Mucosa of descending colon (tissue), 3 donors: ENCODE measurements at regions not wholly inside any gene's neighbourhood (a gene's known extent, or its start where the extent isn't known, plus 50 kb on each side); places are given as distances from the start of the nearest gene placed in this dataset.

Experiments
- ATAC-seq: fragments of 200-7000 bp; cut with Tn5 transposase; one replicate; pipeline ENCODE4 v1.9.1; 2020; ENCODE audit warnings: mild to moderate bottlenecking, moderate library complexity
- DNase-seq, 3 donors: peaks; one replicate each; pipeline ENCODE4 v3.0.0-alpha.2; 2020
- H3K36me3 ChIP-seq: fragments of 200-600 bp; one replicate; pipeline ENCODE4 v1.8.0; 2021; ENCODE audit warnings: low read depth, mild to moderate bottlenecking
- H3K4me1 ChIP-seq: fragments of 200-600 bp; one replicate; pipeline ENCODE4 v1.8.0; 2021; ENCODE audit warnings: low read depth, mild to moderate bottlenecking
- H3K4me3 ChIP-seq: fragments of 200-600 bp; one replicate; pipeline ENCODE4 v1.8.0; 2021; ENCODE audit warnings: mild to moderate bottlenecking
- H3K9me3 ChIP-seq: fragments of 200-600 bp; one replicate; pipeline ENCODE4 v1.8.0; 2021; ENCODE audit warnings: mild to moderate bottlenecking
- intact Hi-C, 2 donors: fragments of 100-400 bp; cut with DNase I in 1 of 2; cut with micrococcal nuclease in 1 of 2; formaldehyde crosslinking; loops; one replicate each; pipeline versions ENCODE4 v1.11.0 to v1.11.1; 2022; cut with DNase I, micrococcal nuclease
- TF ChIP-seq, protein P1 (sequence below): fragments of 200-600 bp; IDR thresholded peaks from one replicate; pipeline ENCODE4 v1.8.0; 2022; ENCODE audit warnings: antibody characterized with exemption, mild to moderate bottlenecking
- donor health status: DM: no; HTN: no; CAD: no; lungs with moderate emphysema.
- donor health status: DM: no; HTN: no; CAD: no.
- donor health status: DM: no; HTN: yes; CAD: no.

DNA sequence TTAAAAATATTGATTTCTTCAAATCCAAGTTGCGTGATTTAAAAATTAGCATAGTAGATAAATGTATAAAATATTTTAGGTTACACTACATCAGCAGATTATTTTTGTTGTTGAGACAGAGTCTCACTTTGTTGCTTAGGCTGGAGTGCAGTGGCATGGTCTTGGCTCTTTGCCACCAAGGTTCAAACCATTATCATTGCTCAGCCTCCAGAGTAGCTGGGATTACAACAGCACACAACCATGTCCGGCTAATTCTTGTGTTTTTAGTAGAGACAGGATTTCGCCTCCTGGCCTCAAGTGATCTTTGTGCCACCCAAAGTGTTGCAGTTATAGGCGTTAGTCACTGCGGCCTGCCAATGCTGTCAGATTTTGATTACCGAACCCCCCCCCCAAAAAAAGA lies 1390.5 kb upstream of the TENM3 start:
- Histone ChIP-seq H3K9me3 (no peaks in the 10 kb centered on the region), H3K4me3 (no peak overlapping the region), H3K36me3 (no peaks in the 10 kb centered on the region), H3K4me1 (no peaks in the 10 kb centered on the region)
- no peak for ATAC-seq
- DNase-seq: no peak
- intact Hi-C loops: no loop called here
- TF ChIP-seq, protein P1, sequence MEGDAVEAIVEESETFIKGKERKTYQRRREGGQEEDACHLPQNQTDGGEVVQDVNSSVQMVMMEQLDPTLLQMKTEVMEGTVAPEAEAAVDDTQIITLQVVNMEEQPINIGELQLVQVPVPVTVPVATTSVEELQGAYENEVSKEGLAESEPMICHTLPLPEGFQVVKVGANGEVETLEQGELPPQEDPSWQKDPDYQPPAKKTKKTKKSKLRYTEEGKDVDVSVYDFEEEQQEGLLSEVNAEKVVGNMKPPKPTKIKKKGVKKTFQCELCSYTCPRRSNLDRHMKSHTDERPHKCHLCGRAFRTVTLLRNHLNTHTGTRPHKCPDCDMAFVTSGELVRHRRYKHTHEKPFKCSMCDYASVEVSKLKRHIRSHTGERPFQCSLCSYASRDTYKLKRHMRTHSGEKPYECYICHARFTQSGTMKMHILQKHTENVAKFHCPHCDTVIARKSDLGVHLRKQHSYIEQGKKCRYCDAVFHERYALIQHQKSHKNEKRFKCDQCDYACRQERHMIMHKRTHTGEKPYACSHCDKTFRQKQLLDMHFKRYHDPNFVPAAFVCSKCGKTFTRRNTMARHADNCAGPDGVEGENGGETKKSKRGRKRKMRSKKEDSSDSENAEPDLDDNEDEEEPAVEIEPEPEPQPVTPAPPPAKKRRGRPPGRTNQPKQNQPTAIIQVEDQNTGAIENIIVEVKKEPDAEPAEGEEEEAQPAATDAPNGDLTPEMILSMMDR: no peak

DNA sequence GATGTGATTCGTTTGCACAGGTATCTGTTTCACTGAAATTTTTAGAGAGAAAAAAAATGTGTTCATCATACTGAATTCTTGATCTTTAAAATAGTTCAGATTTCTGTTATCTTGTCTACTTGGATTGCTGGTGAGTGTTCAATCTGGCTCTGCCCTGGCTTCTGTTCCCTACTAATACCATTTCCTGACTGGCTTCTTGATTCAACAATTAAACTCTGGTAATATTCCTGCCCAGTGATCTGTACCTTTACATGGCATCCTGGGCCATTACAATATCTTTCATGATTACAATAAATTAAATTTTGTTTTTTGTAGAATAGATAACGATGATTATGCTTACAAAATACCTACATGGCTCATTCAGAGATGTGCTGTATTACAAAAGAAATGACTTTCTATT lies 1388.0 kb upstream of the TENM3 start:
- H3K4me3 ChIP-seq: no peak overlapping the region
- no peaks in the 10 kb centered on the region for H3K9me3 ChIP-seq
- DNase-seq (no peak), ATAC-seq (no peak)
- TF ChIP-seq, protein P1: no peak
- intact Hi-C loops: no loop called here
- no peaks in the 10 kb centered on the region for H3K4me1 ChIP-seq
- H3K36me3 ChIP-seq: no peaks in the 10 kb centered on the region

DNA sequence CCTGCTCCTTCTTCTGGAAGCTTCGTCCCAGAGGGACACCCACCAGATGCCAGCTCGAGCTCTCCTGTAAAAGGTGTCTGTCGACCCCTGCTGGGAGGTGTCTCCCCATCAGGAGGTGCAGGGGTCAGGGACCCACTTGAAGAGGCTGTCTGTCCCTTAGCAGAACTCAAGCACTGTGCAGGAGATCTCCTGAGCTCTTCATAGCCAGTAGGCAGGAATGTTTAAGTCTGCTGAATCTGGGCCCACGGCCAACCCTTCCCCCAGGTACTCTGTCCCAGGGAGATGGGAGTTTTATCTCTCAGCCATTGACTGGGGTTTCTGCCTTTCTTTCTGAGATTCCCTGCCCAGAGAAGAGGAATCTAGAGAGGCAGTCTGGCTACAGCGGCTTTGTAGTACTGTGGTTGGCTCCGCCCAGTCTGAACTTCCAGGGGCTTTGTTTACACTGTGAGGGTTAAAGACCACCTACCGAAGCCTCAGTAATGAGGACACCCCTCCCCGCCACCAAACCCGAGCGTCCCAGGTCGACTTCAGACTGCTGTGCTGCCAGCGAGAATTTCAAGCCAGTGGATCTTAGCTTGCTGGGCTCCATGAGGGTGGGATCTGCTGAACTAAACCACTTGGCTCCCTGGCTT lies 1383.0 kb upstream of the TENM3 start:
- ATAC-seq (no peak), DNase-seq (no peak)
- no peaks in the 10 kb centered on the region for H3K4me1 ChIP-seq
- peaks cover 4% of the 10 kb centered on the region for H3K9me3 ChIP-seq
- intact Hi-C loops: no loop called here
- H3K4me3 ChIP-seq: no peak overlapping the region
- H3K36me3 ChIP-seq: no peaks in the 10 kb centered on the region
- TF ChIP-seq, protein P1: no peak

DNA sequence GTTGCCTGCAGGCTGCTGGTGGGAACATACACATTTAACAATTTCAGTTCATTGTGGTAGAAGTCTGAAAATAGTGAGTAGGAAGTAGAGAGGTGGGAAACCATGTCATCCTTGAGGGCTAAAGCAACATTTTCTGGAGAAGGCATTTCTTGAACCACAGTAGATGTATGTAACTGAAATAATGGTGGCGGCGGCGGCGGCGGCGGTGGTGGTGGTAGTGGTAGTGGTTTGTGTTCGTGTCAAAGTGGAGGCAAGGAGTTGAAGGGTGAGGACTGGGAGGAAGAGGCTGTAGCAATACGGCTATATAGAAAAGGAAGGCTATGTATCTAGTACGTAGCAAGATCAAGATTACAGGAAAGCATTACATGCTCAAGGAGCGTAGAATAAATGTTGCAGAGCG lies 1381.6 kb upstream of the TENM3 start:
- intact Hi-C loops: no loop called here
- ATAC-seq (no peak), DNase-seq (no peak)
- TF ChIP-seq, protein P1: no peak
- Histone ChIP-seq H3K9me3 (peaks cover 13% of the 10 kb centered on the region), H3K36me3 (no peaks in the 10 kb centered on the region), H3K4me1 (no peaks in the 10 kb centered on the region), H3K4me3 (no peak overlapping the region)

DNA sequence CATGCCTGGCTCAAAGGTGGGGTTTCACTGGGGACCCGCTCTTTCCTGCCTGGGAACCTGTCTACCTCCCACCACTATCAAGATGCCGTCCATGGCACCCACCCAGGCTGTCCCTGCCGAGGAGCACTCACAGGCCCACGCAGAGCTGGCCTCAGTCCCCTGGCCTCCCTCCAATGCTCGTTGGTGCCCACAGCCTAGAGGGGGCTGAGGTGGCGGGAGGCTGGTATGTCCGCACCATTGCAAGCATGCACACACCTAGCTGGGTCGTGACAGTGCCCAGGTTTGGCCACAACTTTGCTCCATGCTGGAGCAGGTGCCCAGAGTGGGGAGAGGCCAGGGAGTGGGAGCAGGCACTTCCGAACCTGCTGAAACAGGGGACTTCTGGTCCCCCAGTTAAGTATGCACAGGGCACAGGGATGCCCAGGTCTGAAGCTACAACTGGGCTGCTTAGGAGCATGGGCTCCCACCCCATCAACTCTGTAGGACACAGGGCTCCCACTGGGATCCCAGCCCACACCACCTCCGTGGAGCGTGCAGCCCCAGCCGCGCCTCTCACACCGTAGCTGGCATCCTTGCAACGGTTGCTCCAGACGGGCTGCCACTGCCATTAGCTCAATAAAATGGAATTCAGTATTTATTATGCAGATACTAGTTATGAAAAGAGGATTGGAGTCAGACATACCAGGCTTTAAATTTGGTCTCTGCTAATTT lies 1376.1 kb upstream of the TENM3 start:
- Histone ChIP-seq H3K4me3 (no peak overlapping the region), H3K9me3 (peaks cover 21% of the 10 kb centered on the region), H3K36me3 (no peaks in the 10 kb centered on the region), H3K4me1 (no peaks in the 10 kb centered on the region)
- ATAC-seq: no peak
- DNase-seq: peak in 1 of 3 donors; percentile 34
- intact Hi-C loops: no loop called here
- TF ChIP-seq, protein P1: no peak
